SK-N-SH treated with all-trans-retinoic acid at 6 μM for 48 hours (cell line): ENCODE measurements at regions not wholly inside any gene's neighbourhood (a gene's known extent, or its start where the extent isn't known, plus 50 kb on each side); places are given as distances from the start of the nearest gene placed in this dataset.

ENCODE experiments used
- BACH2 ChIP-seq: fragments of 250-450 bp; sonication (Bioruptor Pico); IDR thresholded peaks from 2 replicates; pipeline ENCODE4 v1.9.0; 2021; ENCODE audit warnings: mild to moderate bottlenecking, borderline replicate concordance
- CSDC2 ChIP-seq: fragments of 250-450 bp; sonication (Bioruptor Pico); IDR thresholded peaks from 2 replicates; pipeline ENCODE4 v1.5.0; 2020; ENCODE audit warnings: mild to moderate bottlenecking, moderate library complexity
- CSRNP3 ChIP-seq: fragments of 250-450 bp; sonication (Bioruptor Pico); IDR thresholded peaks from 2 replicates; pipeline ENCODE4 v1.5.1; 2021; ENCODE audit warnings: mild to moderate bottlenecking, moderate library complexity
- ESRRG ChIP-seq: fragments of 250-450 bp; sonication (Bioruptor Pico); IDR thresholded peaks from 2 replicates; pipeline ENCODE4 v1.6.1; 2021; ENCODE audit warnings: mild to moderate bottlenecking
- GLIS3 ChIP-seq: fragments of 250-450 bp; sonication (Bioruptor Pico); IDR thresholded peaks from 2 replicates; pipeline ENCODE4 v1.5.0; 2020; ENCODE audit warnings: mild to moderate bottlenecking, moderate library complexity
- ISL1 ChIP-seq: fragments of 250-450 bp; sonication (Bioruptor Pico); IDR thresholded peaks from 2 replicates; pipeline ENCODE4 v2.1.2; 2022; ENCODE audit warnings: mild to moderate bottlenecking, moderate library complexity
- RARB ChIP-seq: fragments of 250-450 bp; sonication (Bioruptor Pico); IDR thresholded peaks from 2 replicates; pipeline ENCODE4 v1.8.0; 2021; ENCODE audit warnings: mild to moderate bottlenecking, moderate library complexity
- TSHZ2 ChIP-seq: fragments of 250-450 bp; sonication (Bioruptor Pico); IDR thresholded peaks from 2 replicates; pipeline ENCODE4 v1.5.0; 2020; ENCODE audit warnings: mild to moderate bottlenecking, moderate library complexity
- ZC3H10 ChIP-seq: fragments of 250-450 bp; sonication (Bioruptor Pico); IDR thresholded peaks from 2 replicates; pipeline ENCODE4 v1.5.1; 2021; ENCODE audit warnings: mild to moderate bottlenecking, moderate library complexity
- ZFP3 ChIP-seq: fragments of 250-450 bp; sonication (Bioruptor Pico); IDR thresholded peaks from 2 replicates; pipeline ENCODE4 v1.5.0; 2020; ENCODE audit warnings: mild to moderate bottlenecking, moderate library complexity
- ZFP30 ChIP-seq: fragments of 450-650 bp; formaldehyde crosslinking; IDR thresholded peaks from 2 replicates; pipeline ENCODE4 v1.5.0; 2022; ENCODE audit warnings: mild to moderate bottlenecking, moderate library complexity
- ZNF70 ChIP-seq: fragments of 450-650 bp; formaldehyde crosslinking; IDR thresholded peaks from 2 replicates; pipeline ENCODE4 v1.5.0; 2020; ENCODE audit warnings: mild to moderate bottlenecking, moderate library complexity
- ZNF8 ChIP-seq: fragments of 450-650 bp; formaldehyde crosslinking; IDR thresholded peaks from 2 replicates; pipeline ENCODE4 v1.5.0; 2020; ENCODE audit warnings: mild to moderate bottlenecking, moderate library complexity
- TF ChIP-seq, protein P1 (sequence below): fragments of 250-450 bp; sonication (Bioruptor Pico); IDR thresholded peaks from 2 replicates; pipeline ENCODE4 v1.8.0; 2020; ENCODE audit warnings: mild to moderate bottlenecking, moderate library complexity, borderline replicate concordance

DNA sequence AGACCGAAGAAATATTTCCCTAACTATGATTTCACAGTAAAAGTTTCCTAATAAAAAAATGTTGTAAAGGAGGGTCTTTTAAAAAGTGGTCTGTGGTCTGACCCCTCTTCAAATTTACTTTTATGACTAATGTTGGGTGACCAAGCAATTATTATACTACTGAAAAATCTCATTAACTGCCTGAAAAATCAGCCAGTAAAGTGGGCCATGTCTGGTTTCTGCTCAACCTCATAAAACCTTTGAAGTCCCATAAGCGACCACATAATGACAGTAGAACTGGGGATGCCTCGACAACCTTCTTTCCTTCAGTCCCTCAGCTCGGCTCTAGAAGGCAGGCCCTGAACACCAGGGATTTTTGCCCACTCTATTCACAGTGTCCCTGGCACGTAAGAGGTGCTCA is 434.3 kb downstream of the EFNB2 start:
- no peak for TF ChIP-seq BACH2 (CRISPR knock-in tag)
- TF ChIP-seq ZFP30 (CRISPR knock-in tag) = no peak
- no peak for TF ChIP-seq CSRNP3 (CRISPR knock-in tag)
- TF ChIP-seq, protein P1, sequence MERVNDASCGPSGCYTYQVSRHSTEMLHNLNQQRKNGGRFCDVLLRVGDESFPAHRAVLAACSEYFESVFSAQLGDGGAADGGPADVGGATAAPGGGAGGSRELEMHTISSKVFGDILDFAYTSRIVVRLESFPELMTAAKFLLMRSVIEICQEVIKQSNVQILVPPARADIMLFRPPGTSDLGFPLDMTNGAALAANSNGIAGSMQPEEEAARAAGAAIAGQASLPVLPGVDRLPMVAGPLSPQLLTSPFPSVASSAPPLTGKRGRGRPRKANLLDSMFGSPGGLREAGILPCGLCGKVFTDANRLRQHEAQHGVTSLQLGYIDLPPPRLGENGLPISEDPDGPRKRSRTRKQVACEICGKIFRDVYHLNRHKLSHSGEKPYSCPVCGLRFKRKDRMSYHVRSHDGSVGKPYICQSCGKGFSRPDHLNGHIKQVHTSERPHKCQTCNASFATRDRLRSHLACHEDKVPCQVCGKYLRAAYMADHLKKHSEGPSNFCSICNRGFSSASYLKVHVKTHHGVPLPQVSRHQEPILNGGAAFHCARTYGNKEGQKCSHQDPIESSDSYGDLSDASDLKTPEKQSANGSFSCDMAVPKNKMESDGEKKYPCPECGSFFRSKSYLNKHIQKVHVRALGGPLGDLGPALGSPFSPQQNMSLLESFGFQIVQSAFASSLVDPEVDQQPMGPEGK = no peak
- TF ChIP-seq ZNF8 = no peak
- TF ChIP-seq RARB (CRISPR knock-in tag) = no peak
- TF ChIP-seq TSHZ2 (CRISPR knock-in tag) = no peak
- TF ChIP-seq GLIS3 (CRISPR knock-in tag) = no peak
- no peak for TF ChIP-seq ZC3H10 (CRISPR knock-in tag)
- TF ChIP-seq ZNF70 (CRISPR knock-in tag) = no peak
- TF ChIP-seq CSDC2 (CRISPR knock-in tag) = no peak
- TF ChIP-seq ZFP3 = no peak
- TF ChIP-seq ESRRG (CRISPR knock-in tag) = no peak
- no peak for TF ChIP-seq ISL1 (CRISPR knock-in tag)
